ENCODE measurements at regions not wholly inside any gene's neighbourhood (a gene's known extent, or its start where the extent isn't known, plus 50 kb on each side); places are given as distances from the start of the nearest gene placed in this dataset.
"Not testable (repeated sequence)": the region's sequence is repeated elsewhere in the genome, so short reads cannot be mapped to it uniquely, and the experiment has no call there.

GRCh38 chr9:80501635-80502034 is 929.9 kb downstream of the TLE4 start:
- FAIRE-seq (no peak), DNase-seq (ENCODE audit: low spot score) (peak; percentile 46)

- FAIRE-seq (no peak), DNase-seq (ENCODE audit: low spot score) (no peak)
Measured at GRCh38 chr9:80500300-80500699, 928.5 kb downstream of the TLE4 start.

- FAIRE-seq (no peak), DNase-seq (ENCODE audit: low spot score) (no peak)
Measured at GRCh38 chr9:80498001-80498555, 926.3 kb downstream of the TLE4 start.

- FAIRE-seq (no peak), DNase-seq (ENCODE audit: low spot score) (no peak)
Measured at GRCh38 chr9:80496901-80497556, 925.3 kb downstream of the TLE4 start.

GRCh38 chr9:80493258-80493657 is 921.5 kb downstream of the TLE4 start:
- DNase-seq (ENCODE audit: low spot score) (no peak), FAIRE-seq (no peak)

- DNase-seq (ENCODE audit: low spot score) (no peak), FAIRE-seq (no peak)
Measured at GRCh38 chr9:80492221-80492620, 920.5 kb downstream of the TLE4 start.

- no peak for FAIRE-seq
- DNase-seq (ENCODE audit: low spot score): no peak
Measured at GRCh38 chr9:80491086-80491696, 919.4 kb downstream of the TLE4 start.

- DNase-seq (ENCODE audit: low spot score): no peak
- FAIRE-seq: no peak
Measured at GRCh38 chr9:80489329-80489728, 917.6 kb downstream of the TLE4 start.

- DNase-seq (ENCODE audit: low spot score) (no peak), FAIRE-seq (no peak)
Measured at GRCh38 chr9:80485420-80486250, 913.9 kb downstream of the TLE4 start.

- DNase-seq (ENCODE audit: low spot score); FAIRE-seq: not testable (repeated sequence)
Measured at GRCh38 chr9:80482251-80482650, 910.5 kb downstream of the TLE4 start.

- FAIRE-seq: no peak
- DNase-seq (ENCODE audit: low spot score): no peak
Measured at GRCh38 chr9:80467632-80468031, 895.9 kb downstream of the TLE4 start.

- FAIRE-seq (no peak), DNase-seq (ENCODE audit: low spot score) (no peak)
Measured at GRCh38 chr9:80465556-80465955, 893.8 kb downstream of the TLE4 start.

- DNase-seq (ENCODE audit: low spot score) (no peak), FAIRE-seq (no peak)
Measured at GRCh38 chr9:80449513-80449912, 877.7 kb downstream of the TLE4 start.

GRCh38 chr9:80448996-80449395 is 877.2 kb downstream of the TLE4 start:
- DNase-seq (ENCODE audit: low spot score) (no peak), FAIRE-seq (no peak)

- FAIRE-seq (no peak), DNase-seq (ENCODE audit: low spot score) (no peak)
Measured at GRCh38 chr9:80447876-80448275, 876.1 kb downstream of the TLE4 start.

- DNase-seq (ENCODE audit: low spot score) (no peak), FAIRE-seq (no peak)
Measured at GRCh38 chr9:80440724-80441123, 869.0 kb downstream of the TLE4 start.

GRCh38 chr9:80437825-80438224 is 866.1 kb downstream of the TLE4 start:
- no peak for DNase-seq (ENCODE audit: low spot score)
- no peak for FAIRE-seq

- DNase-seq (ENCODE audit: low spot score) (no peak), FAIRE-seq (no peak)
Measured at GRCh38 chr9:80437091-80437640, 865.4 kb downstream of the TLE4 start.

- no peak for FAIRE-seq
- no peak for DNase-seq (ENCODE audit: low spot score)
Measured at GRCh38 chr9:80435591-80435990, 863.8 kb downstream of the TLE4 start.

GRCh38 chr9:80426992-80427391 is 855.2 kb downstream of the TLE4 start:
- FAIRE-seq (no peak), DNase-seq (ENCODE audit: low spot score) (no peak)

- FAIRE-seq: no peak
- no peak for DNase-seq (ENCODE audit: low spot score)
Measured at GRCh38 chr9:80417211-80417773, 845.5 kb downstream of the TLE4 start.

- no peak for FAIRE-seq
Measured at GRCh38 chr9:80410106-80410505, 838.3 kb downstream of the TLE4 start.

More at GRCh38 chr9:80410106-80410505, 838.3 kb downstream of the TLE4 start:
- no peak for DNase-seq (ENCODE audit: low spot score)

Data from RCC 7860 (cell line).